ENCODE measurements at regions not wholly inside any gene's neighbourhood (a gene's known extent, or its start where the extent isn't known, plus 50 kb on each side); places are given as distances from the start of the nearest gene placed in this dataset.
"Not testable (repeated sequence)": the region's sequence is repeated elsewhere in the genome, so short reads cannot be mapped to it uniquely, and the experiment has no call there.

DNA sequence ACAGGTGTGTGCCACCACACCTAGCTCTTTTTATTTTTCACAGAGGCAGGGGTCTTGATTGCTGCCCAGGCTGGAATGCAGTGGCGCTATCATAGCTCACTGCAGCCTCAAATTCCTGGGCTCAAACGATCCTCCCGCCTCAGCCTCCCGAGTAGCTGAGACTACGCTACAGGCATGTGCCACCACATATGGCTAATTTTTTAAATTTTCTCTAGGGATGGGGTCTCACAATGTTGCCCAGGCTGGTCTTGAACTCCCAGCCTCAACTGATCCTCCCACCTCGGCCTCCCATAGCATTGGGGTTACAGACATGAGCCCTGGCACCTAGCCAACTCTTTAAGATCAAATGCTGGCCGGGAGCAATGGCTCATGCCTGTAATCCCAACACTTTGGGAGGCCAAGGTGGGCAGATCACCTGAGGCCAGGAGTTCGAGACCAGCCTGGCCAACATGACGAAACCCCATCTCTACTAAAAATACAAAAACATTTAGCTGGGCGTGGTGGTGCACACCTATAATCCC lies 50.6 kb upstream of the MYL10 start:
- DNase-seq (ENCODE audit: low read depth in 2 of 2) = not testable (repeated sequence)

DNA sequence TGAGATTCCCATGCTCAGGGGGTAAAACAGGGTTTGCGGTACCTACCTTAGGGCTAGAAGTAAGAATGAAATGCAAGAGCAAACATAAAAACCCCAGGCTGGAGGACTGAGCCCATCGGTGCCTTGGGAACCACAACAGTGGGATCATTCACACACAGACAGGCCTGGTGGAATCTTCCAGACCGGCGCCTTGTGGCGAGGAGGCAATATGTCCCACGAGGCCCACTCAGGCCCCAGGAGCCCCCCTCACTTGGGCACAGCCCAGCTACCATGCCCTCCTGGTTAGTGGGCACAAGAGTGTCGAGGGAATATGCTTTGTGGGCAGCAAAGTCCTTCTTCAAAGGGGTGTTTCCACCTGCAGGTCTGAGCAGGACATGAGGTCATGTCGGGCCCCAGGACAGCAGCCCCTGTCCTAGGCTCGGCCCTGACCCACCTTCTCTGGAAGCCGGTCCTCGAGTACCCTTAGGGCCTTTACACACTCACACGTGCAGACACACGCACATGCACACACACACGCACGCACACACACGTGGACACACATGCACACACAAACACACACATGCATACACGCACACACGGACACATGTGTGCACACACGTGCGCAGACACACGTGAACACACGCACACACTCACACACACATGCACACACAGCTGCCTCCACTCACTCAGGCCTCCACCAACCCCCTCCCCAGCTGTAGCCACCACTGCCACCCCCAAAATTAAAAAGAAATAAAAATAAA lies 51.5 kb upstream of the MYL10 start:
- no peak for DNase-seq (ENCODE audit: low read depth in 2 of 2)

DNA sequence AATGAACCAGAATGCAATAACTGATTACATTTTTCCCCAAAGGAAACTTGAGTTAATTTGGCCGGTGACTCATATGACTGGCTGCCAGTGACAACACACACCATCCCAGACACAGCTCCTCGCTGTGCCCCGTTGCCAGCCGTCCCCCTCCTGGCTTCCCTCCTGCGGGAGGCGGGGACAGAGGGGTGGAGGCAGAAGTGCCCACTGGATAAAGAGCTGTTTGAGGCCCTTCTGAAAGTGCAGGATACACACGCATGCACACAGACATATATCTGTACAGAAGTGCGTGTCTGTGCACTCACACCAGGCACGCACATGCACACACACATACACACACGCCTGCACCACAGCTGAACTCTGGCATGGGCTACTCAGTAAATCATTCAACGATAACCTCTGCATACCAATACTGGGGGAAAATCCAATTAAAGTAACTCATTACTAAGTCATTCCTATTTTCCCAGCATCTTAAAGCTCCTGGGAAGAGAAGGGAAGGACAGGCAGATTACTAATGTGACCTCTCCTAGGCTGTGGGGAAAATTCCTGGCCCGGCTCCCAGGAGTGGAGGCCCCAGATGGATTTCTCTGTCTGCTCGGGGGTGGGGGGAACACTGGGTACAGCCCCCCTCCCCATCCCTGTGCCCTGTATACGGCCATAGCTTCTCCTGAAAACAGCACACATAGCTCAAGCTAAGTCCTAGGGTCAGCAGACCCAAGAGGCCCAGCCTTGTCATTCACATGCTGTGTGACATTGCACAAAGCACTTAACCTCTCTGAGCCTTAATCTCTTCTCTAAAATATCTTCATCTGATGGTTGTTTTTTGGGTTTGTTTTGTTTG lies 52.3 kb upstream of the MYL10 start:
- DNase-seq (ENCODE audit: low read depth in 2 of 2) = no peak

DNA sequence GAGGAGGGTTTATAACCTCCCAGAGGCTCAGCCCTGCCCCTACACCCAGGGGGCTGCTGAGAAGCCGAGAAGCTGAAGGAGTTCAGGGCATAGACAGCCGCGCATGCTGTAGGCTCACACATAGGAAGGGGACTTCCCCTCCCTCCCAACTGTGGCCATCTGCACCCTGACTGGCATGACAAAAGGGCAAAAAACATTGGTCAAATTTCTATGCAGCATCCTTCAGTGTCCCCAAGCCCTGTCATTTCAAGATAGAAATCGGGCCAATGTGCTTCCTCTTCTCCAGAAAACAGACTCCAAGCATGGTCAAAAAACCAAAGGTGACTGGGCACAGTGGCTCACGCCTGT lies 55.9 kb upstream of the MYL10 start:
- no peak for DNase-seq (ENCODE audit: low read depth in 2 of 2)

DNA sequence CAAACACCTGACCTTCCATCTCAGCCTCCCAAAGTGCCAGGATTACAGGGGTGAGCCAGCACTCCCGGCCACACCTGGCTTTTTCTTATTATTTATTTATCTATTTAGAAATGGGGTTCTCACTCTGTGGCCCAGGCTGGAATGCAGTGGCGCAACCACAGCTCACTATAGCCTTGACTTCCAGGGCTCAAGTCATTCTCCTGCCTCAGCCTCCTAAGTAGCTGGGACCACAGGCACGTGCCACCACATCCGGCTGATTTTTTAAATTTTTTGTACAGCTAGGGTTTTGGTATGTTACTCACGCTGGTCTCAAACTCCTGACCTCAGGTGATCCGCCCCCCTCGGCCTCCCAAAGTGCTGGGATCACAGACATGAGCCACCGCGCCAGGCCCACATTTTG lies 56.9 kb upstream of the MYL10 start:
- DNase-seq (ENCODE audit: low read depth in 2 of 2) = no peak

DNA sequence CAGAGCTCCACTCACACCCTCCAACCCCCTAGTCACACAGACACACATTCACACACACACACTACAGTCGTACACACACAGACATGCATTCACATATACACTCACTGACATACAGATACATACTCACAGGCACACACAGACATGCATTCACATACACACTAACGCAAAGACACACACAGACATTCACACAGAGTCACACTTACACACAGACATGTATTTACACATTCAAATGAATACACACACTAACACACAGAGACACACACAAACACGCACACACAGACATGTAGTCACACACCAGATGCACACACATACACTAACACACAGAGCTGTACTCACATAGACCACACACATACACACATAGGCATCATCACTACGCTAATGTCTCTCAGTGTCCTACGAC lies 58.0 kb upstream of the MYL10 start:
- DNase-seq (ENCODE audit: low read depth in 2 of 2) = no peak

DNA sequence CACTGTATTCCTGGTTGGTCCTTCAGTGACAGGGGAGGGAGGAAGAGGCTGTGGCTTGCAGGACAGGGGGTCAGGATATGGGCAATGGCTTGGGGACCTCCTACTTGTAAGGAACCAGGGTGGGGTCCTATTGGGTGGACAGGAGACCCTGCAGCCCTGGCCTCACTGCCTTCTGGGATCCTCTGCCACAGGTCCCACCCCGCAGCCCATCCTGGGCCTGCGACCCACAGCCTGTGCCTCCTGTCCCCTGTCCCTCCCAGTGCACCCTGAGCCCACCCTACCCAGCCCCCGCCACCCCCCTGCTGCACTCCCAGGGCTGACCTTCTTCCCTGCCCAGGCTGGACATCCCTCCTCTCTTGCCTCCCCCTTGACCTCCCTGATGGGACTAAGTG lies 58.7 kb upstream of the MYL10 start:
- no peak for DNase-seq (ENCODE audit: low read depth in 2 of 2)

DNA sequence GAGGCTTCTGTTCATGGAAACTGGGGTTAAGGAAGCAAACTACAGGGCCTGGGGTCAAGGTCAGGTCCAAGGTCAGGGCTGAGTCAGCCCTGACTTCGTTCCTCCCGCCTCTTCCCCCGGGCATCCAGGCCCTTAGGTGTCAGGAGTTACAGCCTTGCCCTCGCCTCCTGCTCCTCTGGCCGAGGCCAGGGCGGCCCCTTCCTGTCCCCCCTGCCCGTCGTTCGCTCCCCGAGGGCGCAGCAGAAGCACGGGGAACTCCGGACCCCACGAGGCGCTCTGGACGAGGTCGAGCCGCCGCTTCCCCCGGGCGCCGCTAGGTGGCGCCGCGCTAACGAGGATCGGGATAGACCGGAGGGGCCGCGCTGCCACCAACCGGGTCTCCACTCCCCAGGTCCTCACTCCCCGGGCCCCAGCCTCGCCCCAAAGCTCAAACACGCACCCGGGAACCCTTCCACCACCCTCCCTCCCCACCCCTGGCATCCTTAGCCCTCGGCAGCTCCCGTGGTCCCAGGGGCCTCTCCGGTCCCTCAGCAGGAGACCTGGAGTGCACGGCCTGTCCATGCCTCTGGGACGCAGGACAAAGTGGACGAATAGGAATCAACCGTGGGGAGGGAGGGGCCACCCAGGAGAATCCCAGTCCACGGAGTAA lies 59.2 kb upstream of the MYL10 start:
- peak; percentile 51 to 59 for DNase-seq (ENCODE audit: low read depth in 2 of 2)

DNA sequence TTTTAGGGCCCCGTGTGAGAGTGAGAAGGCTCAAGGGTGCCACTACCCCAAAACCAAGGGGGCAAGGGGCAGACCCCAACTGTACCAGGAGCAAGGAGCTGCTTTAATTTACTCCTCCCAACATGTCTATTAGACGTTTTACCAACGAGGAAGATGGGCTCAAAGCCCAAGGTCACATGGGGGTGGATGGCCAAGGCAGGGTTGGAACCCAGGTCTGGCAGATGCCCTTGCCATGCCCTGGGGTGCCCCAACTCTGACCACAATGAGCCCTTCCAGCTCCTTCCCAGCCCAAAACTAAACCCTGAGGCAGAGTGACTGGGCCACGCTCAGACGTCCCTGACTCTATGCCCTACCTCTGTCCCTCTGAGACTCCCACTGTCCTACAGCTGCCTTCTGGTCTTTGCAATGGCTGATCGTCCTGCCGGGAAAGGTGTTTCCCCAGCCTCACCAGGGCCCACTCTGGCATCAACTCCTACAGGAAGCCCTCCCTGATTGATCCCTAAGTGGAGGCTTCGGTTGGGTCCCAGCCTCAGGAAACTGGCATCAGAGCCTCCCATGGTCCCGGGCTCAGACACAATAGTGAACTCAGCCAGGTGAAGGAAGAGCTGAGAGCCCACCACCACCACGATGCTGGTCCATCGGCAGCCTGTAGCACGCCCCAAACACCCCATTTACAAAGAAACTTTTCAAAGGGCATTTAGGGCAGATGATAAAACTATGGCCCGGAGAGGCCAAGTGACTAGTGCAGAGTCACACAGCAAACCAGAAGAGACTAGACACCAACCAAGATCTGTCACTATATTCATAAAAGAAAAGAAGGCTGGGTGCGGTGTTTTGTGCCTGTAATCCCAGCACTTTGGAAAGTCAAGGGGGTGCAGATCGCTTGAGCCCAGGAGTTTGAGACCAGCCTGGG lies 60.2 kb upstream of the MYL10 start:
- DNase-seq (ENCODE audit: low read depth in 2 of 2) = no peak

DNA sequence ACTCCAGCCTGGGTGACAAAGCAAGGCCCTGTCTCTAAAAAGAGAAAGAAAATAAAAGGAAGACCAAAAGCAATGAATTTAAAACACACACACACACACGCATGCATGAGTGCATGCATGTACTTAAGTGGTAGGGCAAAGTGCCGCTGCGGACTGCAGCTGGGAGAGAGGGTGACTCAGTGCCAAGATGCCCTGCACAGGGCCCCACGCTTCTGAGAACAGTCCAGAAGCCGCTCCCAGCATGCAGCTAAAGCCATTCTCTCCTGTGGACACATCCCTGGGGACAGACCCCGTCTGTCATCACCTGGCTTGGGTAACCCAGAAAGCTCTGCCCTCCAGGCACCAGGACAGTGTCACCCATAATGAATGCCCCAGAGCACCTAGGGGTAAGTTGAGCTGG lies 61.0 kb upstream of the MYL10 start:
- no peak for DNase-seq (ENCODE audit: low read depth in 2 of 2)

DNA sequence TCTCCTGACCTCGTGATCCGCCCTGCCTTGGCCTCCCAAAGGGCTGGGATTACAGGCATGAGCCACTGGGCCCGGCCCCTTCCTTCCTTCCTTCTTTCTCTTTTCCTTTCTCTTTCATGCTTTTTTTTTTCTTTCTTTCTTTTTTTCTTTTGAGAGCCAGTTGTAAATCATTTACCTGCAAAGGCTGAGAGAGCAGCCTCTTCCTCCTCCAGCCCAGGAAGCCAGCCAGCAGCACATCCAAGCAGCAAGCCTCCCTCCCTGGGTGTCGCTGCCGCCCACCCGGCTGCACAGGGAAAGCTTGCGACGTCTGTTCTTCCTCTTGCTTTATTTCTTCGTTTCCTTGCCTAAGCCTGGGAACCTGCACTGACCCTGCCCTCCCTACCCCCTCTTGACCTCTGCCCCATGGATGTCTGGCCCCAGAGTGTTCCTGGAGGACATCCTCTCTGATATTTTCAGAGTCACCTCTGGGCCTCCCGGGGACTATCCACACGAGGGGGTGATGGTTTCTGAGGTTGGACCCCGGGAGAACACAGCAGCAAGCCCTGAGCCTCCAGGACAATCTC lies 62.8 kb upstream of the MYL10 start:
- DNase-seq (ENCODE audit: low read depth in 2 of 2) = no peak

DNA sequence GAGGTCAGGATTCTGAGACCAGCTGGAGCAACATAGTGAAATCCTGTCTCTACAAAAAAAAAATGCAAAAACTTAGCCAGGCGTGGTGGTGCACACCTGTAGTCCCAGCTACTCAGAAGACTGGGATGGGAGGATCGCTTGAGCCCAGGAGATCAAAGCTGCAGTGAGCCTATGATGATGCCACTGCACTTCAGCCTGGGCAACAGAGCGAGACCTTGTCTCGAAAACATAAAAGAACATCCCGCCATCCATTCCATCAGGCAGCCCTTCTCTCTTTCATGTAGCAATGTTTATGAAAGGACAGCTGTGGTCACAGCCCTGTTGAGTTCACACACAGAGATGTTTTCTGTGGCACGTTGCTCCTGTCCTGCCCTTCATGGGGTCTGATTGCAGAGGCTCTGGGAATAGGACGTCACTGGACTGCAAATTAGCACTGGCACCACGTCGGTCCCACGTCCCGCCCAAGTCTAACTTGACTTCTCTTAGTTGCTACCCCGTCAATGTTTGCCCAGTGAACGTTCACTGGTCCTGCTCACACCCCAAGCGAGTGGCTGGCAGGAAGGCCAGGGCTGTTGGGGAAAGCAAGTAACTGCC lies 64.5 kb upstream of the MYL10 start:
- DNase-seq (ENCODE audit: low read depth in 2 of 2) = no peak

DNA sequence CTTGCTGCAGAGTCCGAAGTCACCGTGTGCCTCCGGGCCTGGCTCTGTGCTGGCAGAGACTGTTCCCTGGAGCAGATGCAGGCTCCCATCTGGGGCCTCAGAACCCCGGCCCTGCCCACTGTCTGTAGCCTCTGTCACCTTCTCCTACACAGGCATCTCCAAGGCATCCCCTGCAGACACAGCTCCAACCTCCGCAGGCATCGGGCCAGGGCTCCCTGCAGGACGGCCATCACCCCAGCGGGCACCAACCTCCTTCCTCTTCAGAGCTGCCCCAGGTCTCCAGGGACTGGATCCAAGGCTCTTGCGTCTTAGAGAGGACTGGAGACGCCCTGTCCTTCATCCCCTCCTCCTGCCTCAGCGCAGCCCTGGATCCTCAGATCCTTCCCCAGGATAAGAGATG lies 69.9 kb upstream of the MYL10 start:
- DNase-seq (ENCODE audit: low read depth in 2 of 2) = no peak

DNA sequence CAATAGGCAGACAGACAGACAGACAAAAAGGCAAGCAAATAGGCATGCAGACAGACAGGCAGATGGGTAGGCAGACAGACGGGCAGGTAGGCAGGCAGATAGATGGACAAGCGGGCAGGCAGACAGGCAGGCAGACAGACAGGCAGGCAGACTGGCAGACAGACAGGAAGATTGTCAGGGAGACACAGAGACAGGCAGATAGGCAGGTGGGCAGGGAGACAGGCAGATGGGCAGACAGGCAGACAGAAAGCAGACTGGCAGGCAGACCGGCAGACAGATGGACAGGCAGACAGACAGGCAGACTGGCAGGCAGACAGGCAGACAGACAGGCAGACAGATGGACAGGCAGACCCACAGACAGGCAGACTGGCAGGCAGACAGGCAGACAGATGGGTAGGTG lies 70.3 kb upstream of the MYL10 start:
- DNase-seq (ENCODE audit: low read depth in 2 of 2) = no peak

DNA sequence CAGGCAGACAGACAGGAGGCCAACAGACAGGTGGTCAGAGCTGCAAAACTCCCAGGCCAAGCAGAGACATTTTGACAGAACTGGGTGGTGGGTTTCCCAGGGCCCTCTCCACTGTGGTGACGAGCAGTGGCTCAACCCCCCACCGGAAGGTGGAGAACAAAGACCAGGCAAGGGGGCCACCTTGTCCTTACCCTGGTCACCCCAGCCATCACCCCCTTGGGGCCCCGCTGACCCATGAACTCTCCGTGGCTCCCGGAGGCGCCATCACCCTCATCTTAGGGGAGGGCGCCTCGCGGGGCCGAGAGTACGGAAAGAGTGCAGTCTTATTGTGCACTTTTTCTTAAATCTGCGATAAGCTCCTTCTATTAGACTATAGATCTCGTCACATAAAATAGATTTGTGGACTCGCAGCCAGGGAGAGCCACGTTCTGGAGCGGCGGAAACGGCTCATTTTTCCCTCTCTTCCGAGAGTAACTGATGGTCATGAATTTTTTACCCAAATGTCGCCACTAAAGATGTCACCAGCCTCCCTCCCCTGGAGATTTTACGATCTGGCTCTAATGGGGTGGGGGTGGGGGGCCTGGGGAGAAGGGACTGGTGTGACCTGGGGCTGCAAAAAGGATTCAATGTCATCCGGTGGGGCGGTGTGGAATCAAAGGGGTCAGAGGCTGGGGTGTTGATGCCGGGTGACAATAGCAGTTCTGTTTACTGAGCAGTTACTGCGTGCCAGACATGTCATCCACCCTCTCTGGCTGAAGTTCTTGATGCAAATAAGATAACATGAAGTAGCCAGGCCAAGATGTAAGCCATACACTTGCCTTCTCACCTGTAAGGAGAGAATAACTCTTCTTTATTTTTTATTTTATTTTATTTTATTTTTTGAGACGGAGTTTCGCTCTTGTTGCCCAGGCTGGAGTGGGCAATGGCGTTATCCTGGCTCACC lies 71.1 kb upstream of the MYL10 start:
- no peak for DNase-seq (ENCODE audit: low read depth in 2 of 2)

DNA sequence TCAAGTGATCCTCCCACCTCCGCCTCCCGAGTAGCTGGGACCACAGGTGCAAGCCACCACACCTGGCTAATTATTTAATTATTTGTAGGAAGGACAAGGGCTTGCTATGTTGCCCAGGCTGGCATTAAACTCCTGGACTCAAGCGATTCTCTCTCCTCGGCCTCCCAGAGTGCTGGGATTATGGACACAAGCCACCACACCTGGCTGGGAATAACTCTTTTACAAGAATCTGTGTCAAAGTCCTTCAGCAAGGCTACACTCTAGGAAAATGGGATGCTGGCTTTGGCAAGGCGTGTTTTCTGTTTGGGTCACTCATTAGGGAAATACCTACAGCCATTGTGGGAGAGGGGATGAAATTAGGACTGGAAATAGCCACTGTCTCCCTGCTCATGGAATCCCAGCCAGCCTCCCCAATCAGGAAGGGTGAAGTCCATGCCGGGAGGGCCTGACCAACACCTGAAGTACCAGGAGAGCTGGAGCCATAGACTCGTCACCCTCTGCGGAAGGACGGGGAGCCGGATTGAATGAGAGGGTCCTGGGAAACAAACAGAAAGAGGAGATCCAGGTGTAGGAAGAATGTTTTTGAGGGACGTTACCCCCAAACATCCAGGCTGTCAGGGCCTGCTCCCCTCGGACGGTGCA lies 72.2 kb upstream of the MYL10 start:
- no peak for DNase-seq (ENCODE audit: low read depth in 2 of 2)

DNA sequence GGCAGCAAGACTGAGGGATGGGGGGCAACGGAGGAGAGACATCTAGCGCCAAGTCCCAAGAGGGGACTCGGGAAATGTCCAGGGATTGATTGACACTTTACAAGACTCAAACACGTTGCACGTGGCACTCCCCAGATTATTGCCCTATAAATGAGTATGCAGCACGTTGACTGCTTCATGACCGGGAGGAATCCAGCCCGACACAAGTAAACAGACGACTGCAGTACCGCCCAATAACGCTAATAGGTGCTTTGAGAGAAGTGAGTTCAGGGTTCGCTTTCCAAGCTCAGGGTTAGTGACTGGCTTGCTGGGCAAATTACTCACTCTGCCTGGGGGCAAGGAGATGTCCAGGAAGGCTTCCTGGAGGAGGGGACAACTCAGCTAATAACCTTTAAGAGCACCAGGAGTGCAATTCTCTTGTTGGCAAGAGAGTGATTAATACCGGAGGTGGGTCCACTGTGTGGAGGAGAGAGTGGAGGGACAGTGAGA lies 73.3 kb upstream of the MYL10 start:
- no peak for DNase-seq (ENCODE audit: low read depth in 2 of 2)

DNA sequence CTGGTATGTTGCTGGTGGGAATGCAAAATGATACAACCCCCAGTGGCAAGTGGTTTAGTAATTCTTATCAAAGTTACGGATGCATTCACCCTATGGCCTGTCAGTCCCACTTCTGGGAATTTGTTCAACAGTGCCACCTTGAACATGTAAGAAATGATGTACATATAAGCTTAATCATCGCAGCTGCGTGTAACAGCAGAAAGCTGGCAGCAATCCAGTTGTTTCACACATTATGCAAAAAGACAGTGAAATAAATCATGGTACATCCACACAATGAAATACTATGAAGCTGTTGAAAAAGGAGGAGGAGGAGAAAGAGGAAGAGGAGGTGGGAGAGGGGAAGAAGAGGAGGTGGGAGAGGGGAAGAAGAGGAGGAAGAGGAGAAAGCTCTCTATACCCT lies 76.2 kb upstream of the MYL10 start:
- no peak for DNase-seq (ENCODE audit: low read depth in 2 of 2)

DNA sequence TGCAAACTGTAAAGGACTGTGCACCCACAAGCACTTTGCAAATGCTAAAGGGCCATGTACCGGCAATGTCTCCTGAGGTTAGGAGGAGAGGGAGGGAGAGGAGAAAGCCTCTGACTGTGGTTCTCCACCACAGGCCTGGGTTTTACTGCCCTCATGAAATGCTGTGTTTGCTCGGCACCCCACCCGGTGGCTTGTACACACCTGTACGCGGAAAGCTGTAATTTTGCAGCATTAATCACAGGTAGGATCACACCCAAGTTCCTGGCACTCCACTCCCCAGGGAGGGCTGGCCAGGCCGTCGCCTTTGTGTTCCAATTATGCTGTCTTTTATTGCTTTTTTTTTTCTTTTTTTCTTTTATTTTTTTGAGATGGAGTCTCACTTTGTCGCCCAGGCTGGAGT lies 78.5 kb upstream of the MYL10 start:
- DNase-seq (ENCODE audit: low read depth in 2 of 2) = no peak

Measured in stimulated activated CD8-positive, alpha-beta memory T cell treated with anti-CD3 and anti-CD28 coated beads, Interleukin-15, amount 100 ng/mL, for 4 hours (primary cell).